Activated naive CD8-positive, alpha-beta T cell (primary cell): ENCODE measurements at regions not wholly inside any gene's neighbourhood (a gene's known extent, or its start where the extent isn't known, plus 50 kb on each side); places are given as distances from the start of the nearest gene placed in this dataset.

Source experiments
- H3K27ac Mint-ChIP-seq: one replicate; pipeline ENCODE4 v1.8.0; 2021; ENCODE audit warnings: mixed read lengths
- H3K27me3 Mint-ChIP-seq: one replicate; pipeline ENCODE4 v1.8.0; 2021; ENCODE audit warnings: mixed read lengths
- H3K36me3 Mint-ChIP-seq: one replicate; pipeline ENCODE4 v1.8.0; 2021; ENCODE audit warnings: mixed read lengths
- H3K4me1 Mint-ChIP-seq: one replicate; pipeline ENCODE4 v1.8.0; 2021; ENCODE audit warnings: low read depth, mixed read lengths
- H3K4me3 Mint-ChIP-seq: one replicate; pipeline ENCODE4 v1.8.0; 2021; ENCODE audit warnings: mild to moderate bottlenecking, mixed read lengths
- H3K9me3 Mint-ChIP-seq: one replicate; pipeline ENCODE4 v1.8.0; 2021; ENCODE audit warnings: low read depth, mixed read lengths

DNA sequence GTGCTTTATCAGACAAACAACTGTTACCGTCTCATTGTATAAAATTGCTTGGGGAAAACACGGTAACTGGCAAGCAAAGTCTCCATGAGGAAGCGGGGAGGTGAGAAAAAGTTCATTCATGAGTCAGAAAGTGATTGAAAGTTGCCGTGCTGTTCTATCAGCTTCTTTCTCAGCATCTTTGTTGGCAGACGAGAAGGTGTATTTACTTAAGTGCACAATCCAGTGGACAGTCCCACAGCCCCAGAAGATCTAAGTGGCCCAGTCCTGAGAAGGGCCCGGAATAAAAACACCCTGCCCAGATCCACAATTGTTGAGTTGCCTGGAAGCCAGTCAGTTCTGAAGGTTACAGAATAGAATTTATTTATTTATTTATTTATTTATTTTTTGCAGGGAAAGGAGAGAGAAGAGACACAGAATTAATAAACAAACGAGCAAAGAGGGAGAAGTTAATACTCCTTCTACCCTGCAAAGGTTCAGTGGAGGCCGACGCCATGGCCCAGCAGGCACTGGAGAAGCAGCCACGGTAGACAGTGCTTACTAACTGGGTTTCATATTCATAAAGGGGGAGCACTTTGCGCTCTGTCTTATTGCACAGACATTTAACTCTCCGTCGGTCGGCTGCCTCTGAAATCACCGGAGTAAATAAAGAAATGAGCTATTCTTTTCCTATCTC is 676.0 kb upstream of the SALL3 start:
- peaks cover 2% of the 10 kb centered on the region for H3K27me3 Mint-ChIP-seq
- H3K36me3 Mint-ChIP-seq = no peaks in the 10 kb centered on the region
- no peaks in the 10 kb centered on the region for H3K4me1 Mint-ChIP-seq
- H3K27ac Mint-ChIP-seq = no peak overlapping the region
- H3K4me3 Mint-ChIP-seq = no peak overlapping the region
- no peaks in the 10 kb centered on the region for H3K9me3 Mint-ChIP-seq

DNA sequence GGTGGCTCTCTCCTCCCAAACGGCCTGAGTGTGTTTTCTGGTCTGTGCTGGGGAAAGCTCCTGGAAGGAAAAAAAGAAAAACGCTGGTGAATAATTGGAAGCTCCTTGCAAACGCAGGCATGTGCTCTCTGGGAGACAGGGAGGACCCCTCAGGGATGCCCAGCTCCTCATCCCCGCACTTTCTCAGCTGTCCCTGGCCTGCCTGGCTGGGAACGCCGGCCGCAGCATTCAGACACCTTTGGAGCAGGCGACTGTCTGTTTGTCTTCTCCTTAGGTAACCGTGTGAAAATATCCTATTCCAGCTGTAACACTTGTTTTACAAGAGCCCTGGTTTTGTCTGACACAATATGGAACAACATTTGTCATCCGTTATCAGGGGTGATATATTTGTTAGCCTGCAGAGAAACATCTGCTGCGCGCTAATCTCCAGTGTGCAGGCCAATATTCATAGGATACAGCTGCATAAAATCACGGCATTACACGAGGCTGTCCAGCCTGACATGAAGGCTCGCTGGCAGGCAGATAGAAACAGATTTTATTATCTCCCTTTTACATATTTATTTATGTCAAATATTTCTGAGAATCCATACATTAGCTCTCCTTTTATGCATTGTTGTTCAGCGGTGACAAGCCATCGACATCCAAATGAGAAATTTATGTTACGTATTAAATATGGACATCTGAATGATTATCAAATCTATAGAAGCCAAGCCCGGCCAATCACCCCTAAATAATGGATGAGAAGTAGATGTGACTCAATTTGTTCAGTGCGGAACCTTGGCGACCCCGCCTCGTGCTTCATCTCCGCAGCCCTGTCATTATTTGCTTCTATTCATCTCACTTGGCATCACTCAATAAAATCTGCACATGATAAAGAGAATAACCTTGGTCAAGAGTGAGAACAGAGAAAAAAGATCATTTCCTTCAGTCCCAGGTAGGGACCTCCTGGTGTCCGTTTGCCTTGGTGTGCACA is 675.1 kb upstream of the SALL3 start:
- Mint-ChIP-seq H3K4me3 (no peak overlapping the region), H3K36me3 (no peaks in the 10 kb centered on the region), H3K27me3 (peaks cover 2% of the 10 kb centered on the region), H3K27ac (no peak overlapping the region), H3K9me3 (no peaks in the 10 kb centered on the region), H3K4me1 (no peaks in the 10 kb centered on the region)

DNA sequence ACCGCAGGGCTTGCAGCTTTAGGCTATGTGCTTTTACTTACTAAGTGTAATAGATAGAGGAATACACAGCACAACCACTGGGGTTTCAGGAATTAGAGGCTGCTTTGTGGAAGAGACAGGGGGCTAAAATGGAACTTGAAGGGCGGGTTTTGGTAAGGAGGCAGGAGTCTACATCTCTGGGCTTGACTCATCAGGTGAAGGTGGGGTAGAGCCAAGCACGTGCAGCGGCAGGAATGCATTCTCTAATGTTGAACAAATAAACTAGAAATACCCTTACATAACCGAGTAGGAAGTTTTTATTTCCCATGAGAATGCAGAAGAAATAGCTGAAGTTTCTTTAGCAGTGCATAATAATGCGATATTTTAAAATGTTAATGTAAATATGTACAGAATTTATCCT is 673.8 kb upstream of the SALL3 start:
- no peaks in the 10 kb centered on the region for H3K36me3 Mint-ChIP-seq
- peaks cover 2% of the 10 kb centered on the region for H3K27me3 Mint-ChIP-seq
- no peak overlapping the region for H3K4me3 Mint-ChIP-seq
- H3K27ac Mint-ChIP-seq = no peak overlapping the region
- no peaks in the 10 kb centered on the region for H3K9me3 Mint-ChIP-seq
- H3K4me1 Mint-ChIP-seq = no peaks in the 10 kb centered on the region

DNA sequence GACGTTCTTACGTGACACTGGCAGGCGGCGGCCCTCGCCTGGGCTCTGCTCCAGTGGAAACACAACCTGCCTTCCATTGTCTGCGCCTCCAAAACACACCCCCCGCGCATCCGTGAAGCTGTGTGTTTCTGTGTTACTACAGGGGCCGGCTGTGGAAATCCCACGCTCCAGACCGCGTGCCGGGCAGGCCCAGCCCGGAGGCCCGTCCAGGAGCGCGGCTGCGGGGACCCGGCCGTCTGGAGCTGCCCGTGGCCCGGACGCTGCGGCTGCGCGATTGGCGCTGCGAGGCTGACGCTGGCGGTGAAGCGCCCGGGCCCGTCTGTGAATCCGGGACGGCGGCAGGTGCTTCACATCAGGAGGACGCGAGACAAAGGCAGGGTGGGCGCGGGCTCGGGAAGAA is 670.3 kb upstream of the SALL3 start:
- Mint-ChIP-seq H3K27ac (no peak overlapping the region), H3K4me3 (no peak overlapping the region), H3K27me3 (peaks cover 2% of the 10 kb centered on the region), H3K4me1 (no peaks in the 10 kb centered on the region), H3K36me3 (no peaks in the 10 kb centered on the region), H3K9me3 (no peaks in the 10 kb centered on the region)

DNA sequence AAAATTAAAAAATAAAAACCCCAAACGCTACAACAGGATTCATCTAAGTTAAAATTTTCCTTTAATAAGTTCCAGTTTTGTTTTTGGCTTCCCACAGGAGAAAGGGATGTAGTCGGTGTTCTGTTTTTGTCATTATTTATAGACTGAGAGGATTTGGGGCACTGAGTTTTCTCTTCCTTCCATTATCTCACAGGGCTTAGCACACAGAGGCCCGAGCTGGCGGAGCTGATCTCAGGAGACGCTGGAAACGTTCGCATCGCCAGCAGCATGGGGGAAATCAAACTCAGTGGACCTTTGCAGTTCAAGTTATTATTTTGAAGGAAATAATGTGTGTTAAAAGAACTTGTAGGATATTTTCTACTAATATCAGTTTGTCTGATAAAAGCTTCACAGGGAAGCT is 669.7 kb upstream of the SALL3 start:
- Mint-ChIP-seq H3K36me3 (no peaks in the 10 kb centered on the region), H3K4me3 (no peak overlapping the region), H3K9me3 (no peaks in the 10 kb centered on the region), H3K4me1 (no peaks in the 10 kb centered on the region), H3K27me3 (peaks cover 2% of the 10 kb centered on the region), H3K27ac (no peak overlapping the region)

DNA sequence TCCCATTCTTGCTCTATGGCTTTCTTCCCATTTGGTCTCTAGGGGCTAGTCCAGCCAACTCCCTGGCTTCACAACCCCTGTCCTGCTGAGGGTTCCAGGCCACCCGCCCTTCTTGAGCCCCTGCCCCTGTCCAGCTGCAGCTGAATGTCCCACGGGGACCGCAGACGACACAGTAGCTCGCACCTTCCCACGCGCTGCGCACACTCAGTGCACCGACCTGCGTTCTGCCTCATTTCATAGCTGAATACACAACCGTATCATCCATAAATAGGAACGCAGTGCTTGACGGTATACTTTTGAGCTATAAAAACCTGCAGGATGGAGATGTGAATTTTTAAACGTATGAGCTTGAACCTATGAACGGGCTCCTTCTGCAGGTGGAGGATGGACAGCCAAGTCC is 660.4 kb upstream of the SALL3 start:
- Mint-ChIP-seq H3K4me3 (no peak overlapping the region), H3K36me3 (no peaks in the 10 kb centered on the region), H3K27ac (no peak overlapping the region), H3K4me1 (no peaks in the 10 kb centered on the region), H3K9me3 (no peaks in the 10 kb centered on the region), H3K27me3 (no peaks in the 10 kb centered on the region)

DNA sequence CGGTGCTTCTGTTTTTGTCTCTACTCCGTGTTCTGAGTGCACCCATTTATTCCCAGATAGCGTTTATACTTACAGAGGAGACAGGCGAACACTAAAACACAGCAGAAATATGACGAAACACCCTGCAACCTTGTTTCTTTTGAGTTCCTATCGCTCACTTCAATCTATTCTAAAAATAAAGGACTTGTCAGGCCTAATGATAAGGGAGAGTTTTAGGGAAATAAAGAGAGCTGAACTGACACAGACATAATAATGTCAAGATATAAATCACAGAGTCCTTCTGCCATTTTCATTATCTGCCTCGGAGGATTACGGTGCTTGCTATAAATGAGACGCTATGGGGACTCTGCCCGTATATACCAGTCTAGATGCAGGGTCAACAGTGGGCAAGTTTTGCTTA is 659.7 kb upstream of the SALL3 start:
- no peak overlapping the region for H3K4me3 Mint-ChIP-seq
- no peaks in the 10 kb centered on the region for H3K9me3 Mint-ChIP-seq
- H3K4me1 Mint-ChIP-seq = no peaks in the 10 kb centered on the region
- no peak overlapping the region for H3K27ac Mint-ChIP-seq
- H3K27me3 Mint-ChIP-seq = no peaks in the 10 kb centered on the region
- no peaks in the 10 kb centered on the region for H3K36me3 Mint-ChIP-seq

DNA sequence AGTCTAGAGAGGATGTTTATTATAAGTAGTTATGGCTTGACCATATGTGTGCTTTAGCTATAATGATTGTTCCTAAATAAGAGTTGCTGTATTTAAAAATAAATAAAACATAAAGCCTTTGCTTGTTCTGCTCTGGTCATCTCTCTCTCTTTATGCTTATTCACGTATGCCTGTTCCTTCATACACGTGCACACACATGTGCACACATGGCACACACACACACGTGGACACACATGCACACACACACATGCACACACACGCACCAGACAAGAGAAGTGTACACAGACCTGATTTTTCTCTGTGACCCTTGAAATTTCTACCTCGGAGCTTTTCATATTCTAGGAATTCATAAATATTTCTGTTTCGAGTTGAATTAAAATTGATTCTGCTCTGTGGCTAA is 658.2 kb upstream of the SALL3 start:
- no peaks in the 10 kb centered on the region for H3K36me3 Mint-ChIP-seq
- H3K9me3 Mint-ChIP-seq = no peaks in the 10 kb centered on the region
- no peak overlapping the region for H3K4me3 Mint-ChIP-seq
- H3K27me3 Mint-ChIP-seq = no peaks in the 10 kb centered on the region
- no peaks in the 10 kb centered on the region for H3K4me1 Mint-ChIP-seq
- H3K27ac Mint-ChIP-seq = no peak overlapping the region

DNA sequence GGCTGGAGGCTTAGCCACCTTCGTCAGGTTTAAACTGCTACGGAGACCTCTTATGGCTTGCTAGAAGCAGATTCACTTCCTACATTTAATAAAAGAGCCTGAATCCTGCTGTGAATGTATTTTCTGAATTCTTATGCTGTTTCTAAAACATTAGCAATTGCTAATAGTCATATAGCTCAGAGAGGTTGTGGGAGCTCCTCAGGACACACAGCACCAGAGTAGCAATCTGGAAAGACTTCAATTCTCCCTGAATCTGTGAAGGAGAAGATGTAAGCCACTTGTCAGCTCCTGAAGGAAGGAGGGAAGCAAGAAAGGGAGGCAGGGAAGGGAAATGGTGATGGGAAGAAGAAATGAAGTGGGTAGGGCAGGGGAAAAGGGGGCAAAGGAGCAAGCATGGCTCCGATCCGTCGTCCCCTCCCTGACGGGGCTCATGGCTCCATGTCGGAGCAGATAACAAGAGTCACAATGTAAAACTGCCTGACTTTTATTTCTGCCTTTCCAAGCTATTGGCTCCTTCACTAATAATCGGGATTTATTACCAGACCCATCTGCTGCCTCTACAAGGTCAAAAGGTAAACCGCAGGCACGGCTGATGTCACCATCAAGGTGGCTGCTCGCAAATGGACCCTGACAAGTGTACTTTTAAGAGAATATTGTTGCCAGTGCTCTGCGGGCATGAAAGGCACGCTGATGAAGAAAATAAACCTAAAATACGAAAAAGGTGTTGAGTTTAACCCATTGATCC is 656.0 kb upstream of the SALL3 start:
- Mint-ChIP-seq H3K27me3 (no peaks in the 10 kb centered on the region), H3K27ac (no peak overlapping the region), H3K36me3 (no peaks in the 10 kb centered on the region), H3K4me3 (no peak overlapping the region), H3K9me3 (no peaks in the 10 kb centered on the region), H3K4me1 (no peaks in the 10 kb centered on the region)

DNA sequence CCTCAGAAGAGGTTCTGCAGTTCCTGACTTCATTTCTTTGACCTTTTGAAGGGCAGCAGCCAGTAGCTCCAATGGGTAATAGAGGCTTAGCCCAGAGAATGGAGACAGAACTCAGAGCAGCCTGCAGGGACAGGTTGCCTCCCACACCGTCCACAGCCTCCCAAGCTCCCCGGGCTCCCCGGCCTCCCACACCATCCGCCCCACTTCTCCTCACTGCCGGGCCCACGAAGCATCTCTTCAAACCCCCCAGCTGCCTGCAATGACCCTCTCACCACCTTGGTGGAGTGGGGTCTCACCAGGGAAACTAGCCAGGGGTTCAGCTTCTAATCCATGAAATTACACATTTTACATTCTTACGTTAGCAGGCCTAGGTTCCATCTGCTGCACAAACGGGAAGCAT is 652.0 kb upstream of the SALL3 start:
- Mint-ChIP-seq H3K27me3 (no peaks in the 10 kb centered on the region), H3K27ac (no peak overlapping the region), H3K4me1 (no peaks in the 10 kb centered on the region), H3K36me3 (no peaks in the 10 kb centered on the region), H3K4me3 (no peak overlapping the region), H3K9me3 (no peaks in the 10 kb centered on the region)

DNA sequence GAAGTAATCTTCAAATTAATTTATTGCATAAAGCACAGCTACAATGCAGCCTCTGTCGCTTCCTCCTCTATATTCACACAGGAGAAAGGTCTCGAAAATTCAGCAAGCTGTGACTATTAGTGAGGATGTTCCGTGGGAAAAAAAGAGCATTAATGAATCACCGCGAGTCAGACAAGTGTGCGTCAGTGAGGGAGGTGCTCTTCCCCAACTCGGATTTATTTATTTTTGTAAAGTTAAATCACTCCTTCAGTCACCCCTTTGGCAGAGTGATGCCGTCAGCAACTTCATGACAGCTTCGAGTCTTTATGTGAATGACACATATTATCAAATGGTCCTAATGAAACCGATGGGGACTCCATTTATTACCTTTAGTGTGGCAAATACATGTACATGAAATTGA is 648.9 kb upstream of the SALL3 start:
- H3K4me1 Mint-ChIP-seq = no peaks in the 10 kb centered on the region
- no peaks in the 10 kb centered on the region for H3K36me3 Mint-ChIP-seq
- H3K9me3 Mint-ChIP-seq = no peaks in the 10 kb centered on the region
- no peak overlapping the region for H3K4me3 Mint-ChIP-seq
- H3K27me3 Mint-ChIP-seq = peaks cover 6% of the 10 kb centered on the region
- H3K27ac Mint-ChIP-seq = no peak overlapping the region

DNA sequence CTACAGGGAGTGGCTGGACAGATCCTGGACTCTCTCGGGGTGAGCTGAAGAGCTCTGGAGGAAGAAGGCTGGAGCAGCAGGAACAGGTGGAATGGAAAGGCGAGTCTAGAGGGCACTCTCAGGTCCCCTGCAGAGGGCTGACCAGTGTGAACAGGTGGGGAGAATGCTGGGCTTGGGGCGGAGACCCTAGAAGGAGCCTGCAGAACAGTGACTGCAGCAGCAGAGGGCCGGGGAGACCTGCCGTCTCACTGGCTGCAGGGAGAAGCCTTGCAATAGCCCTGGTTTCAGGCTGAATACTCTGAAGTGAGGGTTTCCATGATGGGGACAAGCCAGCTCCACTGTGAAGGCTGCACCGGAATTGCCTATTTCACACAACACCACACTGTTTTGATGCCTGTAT is 626.7 kb upstream of the SALL3 start:
- H3K27me3 Mint-ChIP-seq = peaks cover 6% of the 10 kb centered on the region

DNA sequence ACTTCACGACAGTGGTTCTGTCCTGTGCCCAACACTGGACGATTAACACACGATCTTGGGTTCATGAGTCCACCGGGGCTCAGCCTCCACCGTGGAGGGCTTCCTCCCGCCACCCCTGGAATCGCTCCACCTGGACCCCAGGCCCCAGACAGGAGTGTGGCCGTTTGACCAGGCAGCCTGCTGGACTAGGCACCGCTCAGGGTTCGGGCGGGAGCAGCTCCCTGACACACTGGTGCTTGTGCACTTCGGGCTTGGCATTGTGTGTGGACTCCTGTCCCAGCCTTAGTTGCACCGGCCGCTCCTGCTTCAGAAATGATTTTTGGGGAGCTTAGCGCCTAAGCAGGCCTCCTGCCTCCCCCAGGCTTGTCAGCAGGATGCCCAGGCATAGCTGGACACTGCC is 617.4 kb upstream of the SALL3 start:
- Mint-ChIP-seq H3K4me3 (no peak overlapping the region), H3K4me1 (no peaks in the 10 kb centered on the region), H3K9me3 (no peaks in the 10 kb centered on the region), H3K36me3 (no peaks in the 10 kb centered on the region), H3K27ac (no peak overlapping the region), H3K27me3 (no peaks in the 10 kb centered on the region)

More for the DNA sequence above, 626.7 kb upstream of the SALL3 start:
- no peak overlapping the region for H3K4me3 Mint-ChIP-seq
- H3K27ac Mint-ChIP-seq = no peak overlapping the region
- H3K9me3 Mint-ChIP-seq = no peaks in the 10 kb centered on the region
- H3K4me1 Mint-ChIP-seq = no peaks in the 10 kb centered on the region
- no peaks in the 10 kb centered on the region for H3K36me3 Mint-ChIP-seq

DNA sequence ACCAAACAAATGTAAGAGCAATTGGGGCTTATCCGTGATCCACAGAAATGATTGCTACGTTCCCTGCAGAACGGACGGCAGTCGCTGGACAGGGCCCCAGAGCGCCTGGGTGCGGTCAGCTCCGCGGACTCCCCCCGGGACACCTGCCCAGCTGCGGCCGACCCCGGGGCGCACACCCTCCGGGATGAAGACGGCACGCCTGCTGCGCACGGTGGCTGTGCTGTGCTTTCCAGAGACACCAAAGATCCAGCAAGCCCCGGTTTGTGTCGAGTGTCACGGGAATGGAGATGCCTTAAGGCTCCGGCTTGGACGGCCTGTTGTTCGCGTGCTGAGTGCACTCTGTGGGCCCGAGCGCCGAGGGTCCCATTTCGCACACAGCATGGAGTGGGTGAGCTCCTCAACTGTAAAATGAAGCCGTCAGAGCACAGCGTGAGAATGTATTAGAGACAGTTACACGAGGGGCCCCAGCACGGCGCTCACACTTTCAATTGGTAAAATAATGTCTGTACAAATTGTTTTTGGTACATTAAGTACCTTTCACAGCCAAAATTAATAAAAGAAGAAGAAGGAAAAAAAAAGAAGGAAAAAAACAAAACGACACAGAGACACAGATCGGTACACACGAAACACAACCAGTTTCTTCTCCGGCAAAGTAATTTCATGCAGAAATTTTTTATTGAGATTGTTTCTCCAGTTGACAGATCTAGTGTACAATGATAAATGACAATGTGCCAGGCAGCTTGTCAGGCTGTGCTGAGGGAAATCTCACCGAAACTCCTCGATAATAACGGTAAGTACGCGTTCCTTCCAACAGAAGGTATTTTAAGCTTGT is 615.8 kb upstream of the SALL3 start:
- Mint-ChIP-seq H3K4me1 (no peaks in the 10 kb centered on the region), H3K27me3 (no peaks in the 10 kb centered on the region), H3K4me3 (no peak overlapping the region), H3K27ac (no peak overlapping the region), H3K36me3 (no peaks in the 10 kb centered on the region), H3K9me3 (no peaks in the 10 kb centered on the region)
